HepG2 (cell line): ENCODE measurements at regions not wholly inside any gene's neighbourhood (a gene's known extent, or its start where the extent isn't known, plus 50 kb on each side); places are given as distances from the start of the nearest gene placed in this dataset.

Source experiments
- ARID2 ChIP-seq: sonication (generic); formaldehyde crosslinking; IDR thresholded peaks from 2 replicates; pipeline ENCODE4 v1.8.1; 2022; ENCODE audit warnings: mild to moderate bottlenecking, missing genetic modification reagents, borderline replicate concordance
- BCL6 ChIP-seq: IDR thresholded peaks from 2 replicates; pipeline ENCODE4 v1.6.1; 2016; ENCODE audit warnings: missing genetic modification reagents, missing compliant biosample characterization
- DNMT3B ChIP-seq: conservative IDR thresholded peaks from 2 replicates; pipeline ENCODE4 v1.6.1; 2016; ENCODE audit warnings: missing biosample characterization, control low read depth
- MTA1 ChIP-seq: sonication (generic); formaldehyde crosslinking; IDR thresholded peaks from 2 replicates; pipeline ENCODE4 v1.4.0; 2020; ENCODE audit warnings: missing genetic modification reagents, mild to moderate bottlenecking, borderline replicate concordance
- MTA3 ChIP-seq: sonication (generic); formaldehyde crosslinking; IDR thresholded peaks from 2 replicates; pipeline ENCODE4 v1.4.0; 2020; ENCODE audit warnings: missing genetic modification reagents
- MYC ChIP-seq: sonication (generic); formaldehyde crosslinking; IDR thresholded peaks from 2 replicates; pipeline ENCODE4 v1.9.0; 2021; ENCODE audit warnings: missing genetic modification reagents, borderline replicate concordance
- RCOR2 ChIP-seq: IDR thresholded peaks from 2 replicates; pipeline ENCODE4 v1.6.1; 2016; ENCODE audit warnings: missing biosample characterization, missing genetic modification reagents
- SALL2 ChIP-seq: sonication (generic); formaldehyde crosslinking; IDR thresholded peaks from 2 replicates; pipeline ENCODE4 v1.8.1; 2023; ENCODE audit warnings: mild to moderate bottlenecking, missing genetic modification reagents, inconsistent platforms
- ZBTB7B ChIP-seq: sonication (generic); formaldehyde crosslinking; IDR thresholded peaks from 2 replicates; pipeline ENCODE4 v1.4.0; 2020; ENCODE audit warnings: missing genetic modification reagents
- ZNF205 ChIP-seq: IDR thresholded peaks from 2 replicates; pipeline ENCODE4 v1.6.1; 2018; ENCODE audit warnings: missing biosample characterization, missing genetic modification reagents
- ZNF331 ChIP-seq: sonication (generic); formaldehyde crosslinking; IDR thresholded peaks from 2 replicates; pipeline ENCODE4 v1.4.0; 2020; ENCODE audit warnings: missing genetic modification reagents
- ZNF570 ChIP-seq: sonication (generic); formaldehyde crosslinking; IDR thresholded peaks from 2 replicates; pipeline ENCODE4 v1.4.0; 2020; ENCODE audit warnings: mild to moderate bottlenecking, missing genetic modification reagents, borderline replicate concordance
- TF ChIP-seq, protein P1 (sequence below), 2 experiments: sonication (generic) in 1 of 2; formaldehyde crosslinking in 1 of 2; IDR thresholded peaks; 2 replicates each; pipeline versions ENCODE4 v1.5.1 to v1.6.1; 2011 to 2020; ENCODE audit warnings: borderline replicate concordance in 1 of 2, low read depth in 1 of 2, low read length in 1 of 2, mild to moderate bottlenecking in 1 of 2, missing genetic modification reagents in 1 of 2, moderate library complexity in 1 of 2
- TF ChIP-seq, protein P2 (sequence below): IDR thresholded peaks from 2 replicates; pipeline ENCODE4 v1.6.1; 2016
- TF ChIP-seq, protein P3 (sequence below): sonication (generic); formaldehyde crosslinking; IDR thresholded peaks from 2 replicates; pipeline ENCODE4 v1.8.0; 2022; ENCODE audit warnings: missing genetic modification reagents, mild to moderate bottlenecking, borderline replicate concordance
- TF ChIP-seq, protein P4 (sequence below): sonication (generic); formaldehyde crosslinking; IDR thresholded peaks from 2 replicates; pipeline ENCODE4 v1.9.0; 2021; ENCODE audit warnings: missing genetic modification reagents, borderline replicate concordance
- TF ChIP-seq, protein P5 (sequence below): IDR thresholded peaks from 2 replicates; pipeline ENCODE4 v1.6.1; 2012; ENCODE audit warnings: inconsistent platforms
- TF ChIP-seq, protein P6 (sequence below): IDR thresholded peaks from 2 replicates; pipeline ENCODE4 v1.6.1; 2016; ENCODE audit warnings: missing compliant biosample characterization, missing genetic modification reagents, borderline replicate concordance

DNA sequence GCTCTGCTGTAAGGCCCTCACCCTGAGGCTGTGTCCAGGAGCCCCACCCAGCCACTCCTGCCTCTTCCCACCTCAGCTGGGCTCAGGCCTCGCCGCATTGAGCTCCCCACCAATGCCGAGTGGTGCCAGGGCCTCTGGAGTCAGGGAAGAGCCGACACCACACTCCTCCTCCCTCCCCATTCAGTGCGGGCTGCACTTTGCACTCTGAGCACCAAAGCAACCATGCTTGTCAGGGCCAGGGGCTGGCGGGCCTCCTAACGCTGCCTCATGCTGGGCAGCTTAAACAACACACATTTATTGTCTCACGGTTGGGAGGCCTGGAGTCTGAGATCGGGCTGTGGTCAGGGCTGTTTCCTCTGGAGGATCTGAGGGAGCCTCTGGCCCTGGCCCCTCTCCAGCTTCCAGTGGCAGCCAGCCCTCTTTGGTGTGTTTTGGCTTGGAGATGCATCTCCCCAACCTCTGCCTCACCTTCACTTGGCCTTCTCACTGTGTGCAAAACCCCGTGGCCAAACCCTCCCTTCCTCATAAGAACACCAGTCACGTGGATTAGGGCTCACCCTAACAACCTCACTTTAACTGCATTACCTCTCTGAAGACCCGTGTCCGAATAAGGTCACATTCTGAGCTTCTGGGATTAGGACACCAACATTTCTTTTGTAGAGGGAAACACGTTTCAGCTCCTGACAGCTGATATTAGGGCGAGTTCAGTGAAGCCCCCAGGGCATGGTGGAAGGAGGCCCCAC lies 157.8 kb downstream of the MED10 start (continued):
- no peak for TF ChIP-seq ZNF570 (CRISPR knock-in tag)
- TF ChIP-seq, protein P1, sequence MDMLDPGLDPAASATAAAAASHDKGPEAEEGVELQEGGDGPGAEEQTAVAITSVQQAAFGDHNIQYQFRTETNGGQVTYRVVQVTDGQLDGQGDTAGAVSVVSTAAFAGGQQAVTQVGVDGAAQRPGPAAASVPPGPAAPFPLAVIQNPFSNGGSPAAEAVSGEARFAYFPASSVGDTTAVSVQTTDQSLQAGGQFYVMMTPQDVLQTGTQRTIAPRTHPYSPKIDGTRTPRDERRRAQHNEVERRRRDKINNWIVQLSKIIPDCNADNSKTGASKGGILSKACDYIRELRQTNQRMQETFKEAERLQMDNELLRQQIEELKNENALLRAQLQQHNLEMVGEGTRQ (IDR thresholded peaks at IDR 0.05; ENCODE audit: low read depth, low read length) = no peak
- TF ChIP-seq, protein P1 (CRISPR knock-in tag; IDR thresholded peaks at IDR 0.05; ENCODE audit: borderline replicate concordance) = no peak
- no peak for TF ChIP-seq RCOR2
- no peak; the same call in 1 of the 2 replicates for TF ChIP-seq MTA1 (CRISPR knock-in tag)
- TF ChIP-seq ARID2 (CRISPR knock-in tag) = no peak
- no peak for TF ChIP-seq SALL2 (CRISPR knock-in tag)
- TF ChIP-seq ZNF205 (CRISPR knock-in tag) = no peak
- TF ChIP-seq, protein P2, sequence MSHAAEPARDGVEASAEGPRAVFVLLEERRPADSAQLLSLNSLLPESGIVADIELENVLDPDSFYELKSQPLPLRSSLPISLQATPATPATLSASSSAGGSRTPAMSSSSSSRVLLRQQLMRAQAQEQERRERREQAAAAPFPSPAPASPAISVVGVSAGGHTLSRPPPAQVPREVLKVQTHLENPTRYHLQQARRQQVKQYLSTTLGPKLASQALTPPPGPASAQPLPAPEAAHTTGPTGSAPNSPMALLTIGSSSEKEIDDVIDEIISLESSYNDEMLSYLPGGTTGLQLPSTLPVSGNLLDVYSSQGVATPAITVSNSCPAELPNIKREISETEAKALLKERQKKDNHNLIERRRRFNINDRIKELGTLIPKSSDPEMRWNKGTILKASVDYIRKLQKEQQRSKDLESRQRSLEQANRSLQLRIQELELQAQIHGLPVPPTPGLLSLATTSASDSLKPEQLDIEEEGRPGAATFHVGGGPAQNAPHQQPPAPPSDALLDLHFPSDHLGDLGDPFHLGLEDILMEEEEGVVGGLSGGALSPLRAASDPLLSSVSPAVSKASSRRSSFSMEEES = no peak
- TF ChIP-seq DNMT3B (CRISPR knock-in tag) = no peak
- TF ChIP-seq BCL6 = no peak
- TF ChIP-seq, protein P3, sequence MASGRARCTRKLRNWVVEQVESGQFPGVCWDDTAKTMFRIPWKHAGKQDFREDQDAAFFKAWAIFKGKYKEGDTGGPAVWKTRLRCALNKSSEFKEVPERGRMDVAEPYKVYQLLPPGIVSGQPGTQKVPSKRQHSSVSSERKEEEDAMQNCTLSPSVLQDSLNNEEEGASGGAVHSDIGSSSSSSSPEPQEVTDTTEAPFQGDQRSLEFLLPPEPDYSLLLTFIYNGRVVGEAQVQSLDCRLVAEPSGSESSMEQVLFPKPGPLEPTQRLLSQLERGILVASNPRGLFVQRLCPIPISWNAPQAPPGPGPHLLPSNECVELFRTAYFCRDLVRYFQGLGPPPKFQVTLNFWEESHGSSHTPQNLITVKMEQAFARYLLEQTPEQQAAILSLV (CRISPR knock-in tag) = 0 out of 2 replicates have a peak, but pooled peaks have one; percentile 32
- TF ChIP-seq, protein P4, sequence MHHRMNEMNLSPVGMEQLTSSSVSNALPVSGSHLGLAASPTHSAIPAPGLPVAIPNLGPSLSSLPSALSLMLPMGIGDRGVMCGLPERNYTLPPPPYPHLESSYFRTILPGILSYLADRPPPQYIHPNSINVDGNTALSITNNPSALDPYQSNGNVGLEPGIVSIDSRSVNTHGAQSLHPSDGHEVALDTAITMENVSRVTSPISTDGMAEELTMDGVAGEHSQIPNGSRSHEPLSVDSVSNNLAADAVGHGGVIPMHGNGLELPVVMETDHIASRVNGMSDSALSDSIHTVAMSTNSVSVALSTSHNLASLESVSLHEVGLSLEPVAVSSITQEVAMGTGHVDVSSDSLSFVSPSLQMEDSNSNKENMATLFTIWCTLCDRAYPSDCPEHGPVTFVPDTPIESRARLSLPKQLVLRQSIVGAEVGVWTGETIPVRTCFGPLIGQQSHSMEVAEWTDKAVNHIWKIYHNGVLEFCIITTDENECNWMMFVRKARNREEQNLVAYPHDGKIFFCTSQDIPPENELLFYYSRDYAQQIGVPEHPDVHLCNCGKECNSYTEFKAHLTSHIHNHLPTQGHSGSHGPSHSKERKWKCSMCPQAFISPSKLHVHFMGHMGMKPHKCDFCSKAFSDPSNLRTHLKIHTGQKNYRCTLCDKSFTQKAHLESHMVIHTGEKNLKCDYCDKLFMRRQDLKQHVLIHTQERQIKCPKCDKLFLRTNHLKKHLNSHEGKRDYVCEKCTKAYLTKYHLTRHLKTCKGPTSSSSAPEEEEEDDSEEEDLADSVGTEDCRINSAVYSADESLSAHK (CRISPR knock-in tag) = no peak
- TF ChIP-seq, protein P5, sequence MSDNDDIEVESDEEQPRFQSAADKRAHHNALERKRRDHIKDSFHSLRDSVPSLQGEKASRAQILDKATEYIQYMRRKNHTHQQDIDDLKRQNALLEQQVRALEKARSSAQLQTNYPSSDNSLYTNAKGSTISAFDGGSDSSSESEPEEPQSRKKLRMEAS = peak; percentile 87
- peak; percentile 70; the same call in 1 of the 2 replicates for TF ChIP-seq MYC (CRISPR knock-in tag)
- TF ChIP-seq MTA3 (CRISPR knock-in tag) = no peak
- TF ChIP-seq ZBTB7B (CRISPR knock-in tag) = no peak
- TF ChIP-seq ZNF331 (CRISPR knock-in tag) = peak; percentile 74; the same call in 1 of the 2 replicates
- TF ChIP-seq, protein P6, sequence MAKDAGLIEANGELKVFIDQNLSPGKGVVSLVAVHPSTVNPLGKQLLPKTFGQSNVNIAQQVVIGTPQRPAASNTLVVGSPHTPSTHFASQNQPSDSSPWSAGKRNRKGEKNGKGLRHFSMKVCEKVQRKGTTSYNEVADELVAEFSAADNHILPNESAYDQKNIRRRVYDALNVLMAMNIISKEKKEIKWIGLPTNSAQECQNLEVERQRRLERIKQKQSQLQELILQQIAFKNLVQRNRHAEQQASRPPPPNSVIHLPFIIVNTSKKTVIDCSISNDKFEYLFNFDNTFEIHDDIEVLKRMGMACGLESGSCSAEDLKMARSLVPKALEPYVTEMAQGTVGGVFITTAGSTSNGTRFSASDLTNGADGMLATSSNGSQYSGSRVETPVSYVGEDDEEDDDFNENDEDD (CRISPR knock-in tag) = peak; percentile 79
